ENCODE measurements at regions not wholly inside any gene's neighbourhood (a gene's known extent, or its start where the extent isn't known, plus 50 kb on each side); places are given as distances from the start of the nearest gene placed in this dataset.
A peak's percentile ranks its signal among the peaks of the same experiment; 100 is the strongest.

DNA sequence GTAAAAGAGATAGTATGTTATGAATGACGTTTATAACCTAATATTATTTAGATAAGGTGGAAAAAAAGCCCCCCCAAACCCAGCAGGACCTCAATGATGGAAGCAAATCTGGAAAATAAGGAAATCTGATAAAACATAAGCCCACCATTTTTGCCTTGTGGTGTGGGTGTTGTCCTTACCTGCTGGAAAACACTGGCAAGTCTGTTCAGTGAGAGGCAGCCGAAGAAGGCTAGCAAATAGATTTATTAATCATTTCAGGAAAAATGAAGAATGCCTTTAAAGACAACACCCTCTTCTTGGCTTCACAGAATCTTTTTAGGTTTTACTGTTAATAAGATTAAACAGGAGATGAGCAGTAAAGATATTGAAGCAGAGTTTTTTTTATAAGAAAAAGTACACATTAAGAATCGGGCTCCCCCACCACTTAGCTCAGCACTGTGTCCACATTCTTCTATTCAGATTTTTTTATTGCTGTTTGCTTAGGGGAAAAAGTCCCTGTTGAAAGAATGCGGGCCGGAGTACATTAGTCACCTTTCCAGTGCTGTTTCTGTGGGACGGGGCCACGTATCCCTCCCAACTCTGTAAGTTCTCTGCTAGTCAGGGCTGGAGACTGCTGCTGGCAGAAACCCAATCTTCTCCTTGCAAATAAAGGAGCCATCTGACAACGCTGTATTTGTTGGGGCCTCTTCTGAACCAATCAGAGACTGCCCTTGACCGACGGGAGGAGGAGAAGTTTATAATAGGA is 104.1 kb downstream of the EVX1 start:
- no peak overlapping the region for H3K9ac ChIP-seq (replicated peaks; ENCODE audit: extremely low read depth, insufficient read depth, low read length)
- dilution Hi-C loops (cut with MboI; ENCODE audit: extremely low pct_ligation_motif_present, low sequenced_read_pairs) (no loop called here), intact Hi-C loops (cut with micrococcal nuclease) (no loop called here)
- no peaks in the 10 kb centered on the region for H3K36me3 ChIP-seq (ENCODE audit: control insufficient read depth in 2 of 2, extremely low read depth in 1 of 2, insufficient read depth in 2 of 2, low read length in 2 of 2)
- H2AFZ ChIP-seq (ENCODE audit: low read depth, low read length), result no peak overlapping the region
- peaks cover 15 to 20% of the 10 kb centered on the region in 2 experiments for H3K27me3 ChIP-seq (ENCODE audit: control insufficient read depth in 2 of 2, insufficient read depth in 2 of 2, low read length in 2 of 2)
- no peaks in the 10 kb centered on the region for H3K9me3 ChIP-seq (replicated peaks; ENCODE audit: control insufficient read depth, insufficient read depth, low read length)
- H3K4me1 ChIP-seq (ENCODE audit: control insufficient read depth, extremely low read depth, insufficient read depth, low read length), result no peaks in the 10 kb centered on the region
- H3K4me2 ChIP-seq (ENCODE audit: insufficient read depth, low read length), result no peak overlapping the region
- no peak for FAIRE-seq
- DNase-seq (ENCODE audit: low read depth, low spot score), result peak; percentile 41
- no peak for TF ChIP-seq EZH2 (IDR thresholded peaks at IDR 0.05; ENCODE audit: borderline replicate concordance, low read depth, low read length, severe bottlenecking)
- no peak for TF ChIP-seq MAX (IDR thresholded peaks at IDR 0.05; ENCODE audit: insufficient read depth, insufficient read length)
- no peak for TF ChIP-seq CTCF (IDR thresholded peaks at IDR 0.05; ENCODE audit: extremely low read depth in 1 of 2, insufficient read depth in 1 of 2, low read depth in 1 of 2, low read length in 2 of 2)
- TF ChIP-seq GATA2 (IDR thresholded peaks at IDR 0.05; ENCODE audit: insufficient read depth, insufficient read length, low read depth, low read length), result no peak
- no peak for TF ChIP-seq POLR2A (IDR thresholded peaks at IDR 0.05; ENCODE audit: low read depth, low read length)
- TF ChIP-seq FOS (IDR thresholded peaks at IDR 0.05; ENCODE audit: borderline replicate concordance, insufficient read depth, low read length), result no peak
- TF ChIP-seq POLR2AphosphoS5 (IDR thresholded peaks at IDR 0.05; ENCODE audit: insufficient read depth, low read depth, low read length), result no peak
- TF ChIP-seq JUN (IDR thresholded peaks at IDR 0.05; ENCODE audit: borderline replicate concordance, insufficient read depth, insufficient read length, low read depth), result no peak
- ChIA-PET CTCF (no interaction called here), POLR2A (no interaction called here)
- BruUV-seq (replicated peaks), result no TSS peak
- no peak overlapping the region for H3K27ac ChIP-seq (ENCODE audit: insufficient read depth, low read depth, low read length)
- no peaks in the 10 kb centered on the region for H4K20me1 ChIP-seq (replicated peaks; ENCODE audit: control insufficient read depth, extremely low read depth, insufficient read depth, low read length)
- H3K9me1 ChIP-seq (replicated peaks; ENCODE audit: control insufficient read depth, extremely low read depth, insufficient read depth, low read length), result no peaks in the 10 kb centered on the region
- no peak overlapping the region for H3K4me3 ChIP-seq (replicated peaks in 1 of 3; ENCODE audit: insufficient read depth in 1 of 3, low read depth in 1 of 3, low read length in 3 of 3)
- no peaks in the 10 kb centered on the region for H3K79me2 ChIP-seq (ENCODE audit: control insufficient read depth, insufficient read depth, low read length)
